ENCODE measurements at regions not wholly inside any gene's neighbourhood (a gene's known extent, or its start where the extent isn't known, plus 50 kb on each side); places are given as distances from the start of the nearest gene placed in this dataset.
A peak's percentile ranks its signal among the peaks of the same experiment; 100 is the strongest.

GRCh38 chr6:44062771-44063560, 64.3 kb downstream of the MRPL14 start:
- H3K4me3 ChIP-seq (ENCODE audit: insufficient read depth, low read depth, low read length): no peak overlapping the region
- peak; percentile 92 for DNase-seq

GRCh38 chr6:44062105-44062770, 65.0 kb downstream of the MRPL14 start:
- DNase-seq: no peak
- Histone ChIP-seq H3K36me3 (replicated peaks; ENCODE audit: control insufficient read depth, insufficient read depth, low read length) (no peaks in the 10 kb centered on the region), H3K27me3 (ENCODE audit: control insufficient read depth, insufficient read depth, low read length) (no peaks in the 10 kb centered on the region), H3K4me3 (ENCODE audit: insufficient read depth, low read depth, low read length) (no peak overlapping the region)

More at GRCh38 chr6:44062771-44063560, 64.3 kb downstream of the MRPL14 start:
- Histone ChIP-seq H3K27me3 (ENCODE audit: control insufficient read depth, insufficient read depth, low read length) (no peaks in the 10 kb centered on the region), H3K36me3 (replicated peaks; ENCODE audit: control insufficient read depth, insufficient read depth, low read length) (no peaks in the 10 kb centered on the region)

- no peaks in the 10 kb centered on the region for H3K27me3 ChIP-seq (ENCODE audit: control insufficient read depth, insufficient read depth, low read length)
- no peak for DNase-seq
- no peak overlapping the region for H3K4me3 ChIP-seq (ENCODE audit: insufficient read depth, low read depth, low read length)
- H3K36me3 ChIP-seq (replicated peaks; ENCODE audit: control insufficient read depth, insufficient read depth, low read length): no peaks in the 10 kb centered on the region
Observed at GRCh38 chr6:44061375-44062104, 65.7 kb downstream of the MRPL14 start.

- no peaks in the 10 kb centered on the region for H3K27me3 ChIP-seq (ENCODE audit: control insufficient read depth, insufficient read depth, low read length)
- DNase-seq: no peak
- H3K4me3 ChIP-seq (ENCODE audit: insufficient read depth, low read depth, low read length): no peak overlapping the region
- H3K36me3 ChIP-seq (replicated peaks; ENCODE audit: control insufficient read depth, insufficient read depth, low read length): no peaks in the 10 kb centered on the region
Observed at GRCh38 chr6:44060612-44061374, 66.5 kb downstream of the MRPL14 start.

GRCh38 chr6:44059359-44060346, 67.6 kb downstream of the MRPL14 start:
- Histone ChIP-seq H3K4me3 (ENCODE audit: insufficient read depth, low read depth, low read length) (no peak overlapping the region), H3K36me3 (replicated peaks; ENCODE audit: control insufficient read depth, insufficient read depth, low read length) (no peaks in the 10 kb centered on the region), H3K27me3 (ENCODE audit: control insufficient read depth, insufficient read depth, low read length) (no peaks in the 10 kb centered on the region)
- DNase-seq: no peak

- Histone ChIP-seq H3K36me3 (replicated peaks; ENCODE audit: control insufficient read depth, insufficient read depth, low read length) (no peaks in the 10 kb centered on the region), H3K27me3 (ENCODE audit: control insufficient read depth, insufficient read depth, low read length) (no peaks in the 10 kb centered on the region), H3K4me3 (ENCODE audit: insufficient read depth, low read depth, low read length) (no peak overlapping the region)
- DNase-seq: no peak
Observed at GRCh38 chr6:44058617-44059358, 68.5 kb downstream of the MRPL14 start.

GRCh38 chr6:44057931-44058616, 69.2 kb downstream of the MRPL14 start:
- H3K27me3 ChIP-seq (ENCODE audit: control insufficient read depth, insufficient read depth, low read length): no peaks in the 10 kb centered on the region
- DNase-seq: no peak
- H3K36me3 ChIP-seq (replicated peaks; ENCODE audit: control insufficient read depth, insufficient read depth, low read length): no peaks in the 10 kb centered on the region
- H3K4me3 ChIP-seq (ENCODE audit: insufficient read depth, low read depth, low read length): no peak overlapping the region

GRCh38 chr6:44057238-44057930, 69.9 kb downstream of the MRPL14 start:
- H3K4me3 ChIP-seq (ENCODE audit: insufficient read depth, low read depth, low read length): no peak overlapping the region
- DNase-seq: no peak
- H3K36me3 ChIP-seq (replicated peaks; ENCODE audit: control insufficient read depth, insufficient read depth, low read length): no peaks in the 10 kb centered on the region
- H3K27me3 ChIP-seq (ENCODE audit: control insufficient read depth, insufficient read depth, low read length): no peaks in the 10 kb centered on the region

GRCh38 chr6:44056392-44057237, 70.6 kb downstream of the MRPL14 start:
- Histone ChIP-seq H3K4me3 (ENCODE audit: insufficient read depth, low read depth, low read length) (no peak overlapping the region), H3K27me3 (ENCODE audit: control insufficient read depth, insufficient read depth, low read length) (no peaks in the 10 kb centered on the region), H3K36me3 (replicated peaks; ENCODE audit: control insufficient read depth, insufficient read depth, low read length) (no peaks in the 10 kb centered on the region)
- DNase-seq: no peak

GRCh38 chr6:44054721-44055559, 72.3 kb downstream of the MRPL14 start:
- DNase-seq: peak; percentile 61
- H3K36me3 ChIP-seq (replicated peaks; ENCODE audit: control insufficient read depth, insufficient read depth, low read length): no peaks in the 10 kb centered on the region
- H3K4me3 ChIP-seq (ENCODE audit: insufficient read depth, low read depth, low read length): no peak overlapping the region
- H3K27me3 ChIP-seq (ENCODE audit: control insufficient read depth, insufficient read depth, low read length): no peaks in the 10 kb centered on the region

All from H7 (cell line).